PC-3 (cell line): ENCODE measurements at regions not wholly inside any gene's neighbourhood (a gene's known extent, or its start where the extent isn't known, plus 50 kb on each side); places are given as distances from the start of the nearest gene placed in this dataset.

Source experiments
- CTCF ChIP-seq: fragments of 300-600 bp; sonication (generic); conservative IDR thresholded peaks from 2 replicates; pipeline ENCODE4 v1.5.1; 2017; ENCODE audit warnings: antibody characterized with exemption, low read depth, mild to moderate bottlenecking, low read length
- EZH2phosphoT487 ChIP-seq: fragments of 300-600 bp; sonication (generic); IDR thresholded peaks from 2 replicates; pipeline ENCODE4 v1.6.1; 2018; ENCODE audit warnings: mild to moderate bottlenecking, antibody characterized with exemption, low read length, borderline replicate concordance

GRCh38 chr2:122622934-122623333 is 867.5 kb downstream of the TSN start:
- TF ChIP-seq CTCF (no peak), EZH2phosphoT487 (no peak)
